ENCODE measurements at regions not wholly inside any gene's neighbourhood (a gene's known extent, or its start where the extent isn't known, plus 50 kb on each side); places are given as distances from the start of the nearest gene placed in this dataset.
"Not testable (repeated sequence)": the region's sequence is repeated elsewhere in the genome, so short reads cannot be mapped to it uniquely, and the experiment has no call there.

DNA sequence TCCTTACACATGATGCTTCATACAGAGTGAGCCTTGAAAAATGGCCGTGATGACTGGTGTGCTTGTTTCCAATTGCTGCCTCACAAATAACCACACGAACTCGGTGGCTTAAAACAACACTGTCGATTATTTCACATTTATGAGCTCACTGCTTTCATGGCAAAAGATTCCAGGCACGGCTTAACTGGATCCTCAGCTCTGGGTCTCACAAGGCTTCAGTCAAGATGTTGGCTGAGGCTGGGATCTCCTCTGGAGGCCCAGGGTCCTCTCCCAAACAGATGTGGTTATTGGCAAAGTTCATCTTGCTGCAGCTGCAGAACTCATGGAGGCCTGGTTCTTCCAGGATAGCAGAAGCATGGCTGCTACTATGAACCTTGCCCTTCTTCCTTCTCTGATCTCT, 144.6 kb downstream of the TFAP2C start:
- DNase-seq, result no peak

DNA sequence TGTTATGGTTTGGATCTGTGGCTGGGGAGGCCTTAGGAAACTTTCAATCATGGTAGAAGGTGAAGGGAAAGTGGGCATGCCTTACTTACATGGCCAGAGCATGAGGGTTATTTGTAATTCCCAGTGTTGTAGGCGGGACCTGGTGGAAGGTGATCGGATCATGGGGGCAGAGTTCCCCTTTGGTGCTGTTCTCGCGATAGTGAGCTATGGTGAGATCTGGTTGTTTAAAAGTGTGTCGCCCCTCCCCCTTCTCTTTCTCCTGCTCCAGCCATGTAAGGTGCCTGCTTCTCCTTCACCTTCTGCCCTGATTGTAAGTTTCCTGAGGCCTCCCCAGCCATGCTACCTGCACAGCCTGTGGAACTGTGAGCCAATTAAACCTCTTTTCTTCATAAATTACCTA, 145.8 kb downstream of the TFAP2C start:
- no peak for DNase-seq

DNA sequence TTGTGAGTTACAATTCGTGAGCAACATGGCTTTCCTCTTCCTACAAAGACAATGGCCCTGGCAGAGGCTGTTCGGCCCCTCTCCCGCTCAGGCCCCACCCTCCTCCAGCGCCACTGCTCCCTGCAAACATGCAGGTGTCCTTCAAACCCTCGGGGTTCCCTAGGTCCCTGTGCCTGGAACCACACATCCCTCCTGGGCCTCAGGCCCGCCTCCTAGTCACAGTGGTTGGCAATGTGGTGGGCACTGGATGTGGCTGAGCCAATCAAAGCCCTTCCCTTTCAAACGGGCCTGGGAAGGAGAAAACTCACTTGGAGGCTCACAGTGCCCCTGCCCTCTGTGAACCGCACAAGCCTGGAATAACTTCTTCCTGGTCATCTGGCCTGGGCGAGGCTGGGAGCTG, 147.2 kb downstream of the TFAP2C start:
- DNase-seq, result no peak

DNA sequence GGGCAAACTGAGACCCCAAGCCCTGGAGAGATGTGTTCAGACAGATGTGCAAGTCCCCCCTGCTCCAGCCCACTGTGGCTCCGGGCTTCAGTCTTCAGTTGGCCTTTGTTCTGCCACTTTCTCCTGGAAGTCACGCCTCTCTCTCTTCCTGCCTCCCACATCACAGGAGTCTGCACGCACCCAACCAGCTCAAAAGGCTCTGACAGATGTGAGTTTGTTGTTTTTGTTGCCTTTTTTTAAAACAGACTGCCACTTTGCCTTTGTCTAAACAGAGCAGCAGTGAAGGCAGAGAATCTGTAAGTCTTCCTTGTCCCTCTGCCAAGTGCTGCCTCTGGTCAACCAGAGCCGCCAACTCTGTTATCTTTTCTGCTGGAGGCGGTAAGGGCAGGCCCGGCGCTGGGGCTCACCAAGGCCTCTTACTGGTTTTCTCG, 149.7 kb downstream of the TFAP2C start:
- no peak for DNase-seq

DNA sequence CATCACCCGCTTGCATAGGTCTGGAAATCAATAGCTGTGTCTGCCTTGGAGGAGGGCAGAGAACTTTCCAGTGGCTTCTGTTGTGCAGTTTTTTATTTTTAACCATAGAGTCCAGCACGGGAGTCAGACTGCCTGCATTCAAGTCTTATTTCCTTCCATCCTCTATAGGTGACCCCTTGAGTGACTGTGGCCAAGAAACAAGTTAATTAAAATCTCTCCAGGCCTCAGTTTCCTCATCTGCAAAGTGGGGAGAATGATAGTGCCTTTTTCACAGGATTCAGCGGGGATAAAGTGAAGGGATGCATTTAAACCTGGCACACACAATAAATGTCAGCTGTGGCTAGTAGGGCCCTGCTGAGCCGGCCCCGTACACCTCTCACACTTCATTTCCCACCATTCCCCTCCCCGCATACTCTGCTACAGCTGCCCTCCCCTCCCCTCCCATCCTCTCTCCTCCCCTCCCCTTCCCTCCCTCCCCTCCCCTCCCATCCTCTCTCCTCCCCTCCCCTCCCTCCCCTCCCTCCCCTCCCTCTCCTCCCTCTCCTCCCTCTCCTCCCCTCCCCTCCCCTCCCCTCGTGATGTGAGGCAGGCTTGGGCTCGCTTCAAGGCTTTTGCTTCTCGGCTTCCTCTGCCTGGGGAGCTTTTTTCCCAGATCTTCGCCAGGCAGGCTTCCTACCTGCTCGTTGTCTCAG, 150.5 kb downstream of the TFAP2C start:
- DNase-seq, result no peak

DNA sequence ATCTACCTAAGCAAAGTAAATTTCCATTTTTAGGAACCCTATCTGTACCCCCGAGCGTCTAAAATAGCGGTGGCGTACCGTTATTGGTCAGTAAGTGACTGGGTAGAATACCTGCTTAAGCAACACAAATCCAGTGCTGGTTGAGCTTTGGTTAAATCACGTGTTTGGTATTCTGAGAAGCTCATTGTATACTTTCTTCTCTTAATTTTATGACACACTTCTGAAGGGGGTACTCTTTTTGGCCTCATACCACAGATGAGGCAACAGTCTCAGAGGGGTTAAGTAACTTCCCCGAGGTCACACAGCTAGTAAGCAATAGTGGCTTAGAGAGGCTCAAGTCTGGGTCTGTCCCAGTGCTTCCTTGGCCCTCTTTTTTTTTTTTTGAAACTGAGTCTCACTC, 151.2 kb downstream of the TFAP2C start:
- DNase-seq, result no peak

DNA sequence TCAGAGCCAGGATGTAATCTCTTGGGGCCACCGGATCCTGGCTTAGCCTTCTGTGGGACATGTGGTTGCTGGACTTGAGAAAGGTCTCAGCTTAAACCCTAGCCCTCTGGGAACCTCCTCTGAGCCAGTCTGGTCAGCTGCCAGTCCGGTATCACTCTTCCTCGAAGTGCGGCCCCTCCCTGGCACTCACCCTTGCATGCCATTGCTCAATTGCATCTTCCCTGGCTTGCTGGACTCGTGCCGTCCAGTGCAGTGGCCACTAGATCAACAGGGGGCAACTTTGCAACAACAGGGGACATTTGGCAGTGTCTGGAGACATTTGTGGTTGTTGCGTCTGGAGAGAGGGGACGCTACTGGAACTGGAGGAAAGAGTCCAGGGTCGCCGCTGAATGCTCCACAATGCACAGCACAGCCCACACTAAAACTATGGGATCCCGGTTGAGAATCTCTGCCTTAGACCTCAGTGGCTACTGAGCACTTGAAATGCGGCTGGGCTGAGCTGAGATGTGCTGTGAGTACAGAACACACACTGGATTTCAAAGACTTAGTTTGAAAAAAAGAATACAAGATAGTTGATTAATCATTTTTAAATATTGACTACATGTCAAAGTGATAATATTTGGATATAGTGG, 152.1 kb downstream of the TFAP2C start:
- DNase-seq, result no peak

DNA sequence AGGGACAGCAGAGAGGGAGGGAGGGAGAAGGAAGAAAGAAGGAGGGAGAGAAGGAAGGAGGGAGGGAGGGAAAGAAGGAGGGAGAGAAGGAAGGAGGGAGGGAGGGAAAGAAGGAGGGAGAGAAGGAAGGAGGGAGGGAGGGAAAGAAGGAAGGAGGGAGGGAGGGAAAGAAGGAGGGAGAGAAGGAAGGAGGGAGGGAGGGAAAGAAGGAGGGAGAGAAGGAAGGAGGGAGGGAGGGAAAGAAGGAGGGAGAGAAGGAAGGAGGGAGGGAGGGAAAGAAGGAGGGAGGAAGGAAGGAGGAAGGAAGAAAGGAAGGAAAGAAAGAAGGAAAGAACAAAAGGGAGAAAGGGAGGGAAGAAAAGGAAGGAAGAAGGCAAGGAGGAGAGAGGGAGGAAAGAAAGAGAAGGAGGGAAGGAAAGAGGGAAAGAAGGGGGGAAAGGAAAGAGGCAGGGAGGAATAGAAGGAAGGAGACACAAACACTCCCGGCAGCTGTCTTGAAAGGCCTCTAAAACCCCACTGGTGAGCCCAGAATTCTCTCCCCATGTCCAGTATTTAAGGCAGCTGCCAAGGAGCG, 153.0 kb downstream of the TFAP2C start:
- DNase-seq, result not testable (repeated sequence)

DNA sequence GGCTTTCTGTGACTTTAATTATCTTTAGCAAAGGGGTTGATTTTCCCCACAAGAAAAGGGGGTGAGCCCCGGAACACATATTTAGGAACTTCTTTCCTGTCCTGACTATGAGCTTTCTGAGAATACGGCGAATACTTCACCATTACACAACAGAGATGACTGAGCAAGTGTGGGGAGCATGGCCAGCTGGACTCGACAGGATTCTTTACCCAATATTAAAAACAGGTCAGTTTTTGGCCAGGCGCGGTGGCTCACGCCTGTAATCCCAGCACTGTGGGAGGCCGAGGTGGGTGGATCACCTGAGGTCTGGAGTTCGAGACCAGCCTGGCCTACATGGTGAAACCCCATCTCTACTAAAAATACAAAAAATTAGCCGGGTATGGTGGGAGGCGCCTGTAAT, 153.7 kb downstream of the TFAP2C start:
- not testable (repeated sequence) for DNase-seq

DNA sequence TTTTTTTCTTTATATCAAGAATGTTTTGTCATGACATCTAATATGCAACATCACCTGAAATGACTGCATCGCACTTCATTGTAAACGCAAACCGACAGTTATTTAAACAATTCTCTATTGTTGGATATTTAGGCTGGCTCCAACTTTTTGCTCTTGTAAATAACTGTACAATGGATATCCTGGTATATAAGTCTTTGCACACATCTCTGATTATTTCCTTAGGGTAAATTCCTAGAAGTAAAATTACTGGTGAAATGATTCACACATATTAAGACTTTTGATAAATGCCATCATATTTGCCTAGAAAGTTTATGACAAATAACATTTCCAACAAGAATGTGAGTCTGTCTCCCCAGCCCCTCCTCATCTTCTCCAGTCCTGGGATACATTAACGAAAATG, 154.7 kb downstream of the TFAP2C start:
- no peak for DNase-seq

DNA sequence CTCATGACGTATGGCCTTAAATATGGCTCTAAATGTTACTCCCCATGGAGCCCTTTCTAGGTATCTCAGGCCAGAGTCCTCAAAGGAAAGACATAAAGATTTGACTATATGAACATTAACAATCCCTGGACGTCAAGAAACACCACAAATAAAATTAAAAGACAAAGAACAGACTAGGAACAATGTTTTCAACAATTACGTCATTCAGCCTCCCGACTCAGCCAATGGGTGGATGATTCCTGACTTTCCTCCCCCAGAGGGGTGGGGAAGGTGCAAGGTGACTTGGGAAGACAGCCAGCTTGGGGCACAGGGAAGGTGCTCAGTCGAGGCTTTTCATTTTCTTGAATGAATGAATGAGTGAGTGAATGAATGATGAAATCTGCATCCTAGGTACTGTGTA, 157.4 kb downstream of the TFAP2C start:
- no peak for DNase-seq

DNA sequence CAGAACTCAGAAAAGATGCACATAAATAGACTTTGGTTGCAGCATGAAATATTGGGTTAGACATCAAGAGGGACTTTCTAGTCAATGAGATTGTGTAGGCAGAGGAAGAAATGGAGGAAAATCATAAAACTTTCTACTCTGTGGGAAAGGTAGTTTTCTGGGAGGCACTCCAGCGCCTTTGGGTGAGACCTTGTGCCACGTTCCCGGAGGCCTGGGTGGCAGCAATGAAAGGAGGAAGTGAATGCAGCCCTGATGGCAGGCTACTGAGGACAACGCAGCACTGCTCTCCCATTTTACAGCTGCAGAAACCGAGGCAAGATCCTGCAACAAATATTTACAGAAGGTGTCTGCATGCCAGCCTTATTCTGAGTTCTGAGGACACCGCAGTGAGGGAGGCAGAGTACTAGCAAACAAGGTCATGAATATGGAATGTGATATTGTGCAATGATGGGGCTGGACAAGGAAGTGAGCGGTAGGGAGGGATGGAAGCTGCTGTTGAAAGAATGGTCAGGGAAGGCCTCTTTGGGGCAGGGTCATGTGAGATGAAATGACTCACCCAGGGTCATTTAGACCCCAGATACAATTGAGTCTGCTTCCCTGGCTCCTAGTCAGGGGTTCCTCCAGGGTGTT, 159.1 kb downstream of the TFAP2C start:
- no peak for DNase-seq

DNA sequence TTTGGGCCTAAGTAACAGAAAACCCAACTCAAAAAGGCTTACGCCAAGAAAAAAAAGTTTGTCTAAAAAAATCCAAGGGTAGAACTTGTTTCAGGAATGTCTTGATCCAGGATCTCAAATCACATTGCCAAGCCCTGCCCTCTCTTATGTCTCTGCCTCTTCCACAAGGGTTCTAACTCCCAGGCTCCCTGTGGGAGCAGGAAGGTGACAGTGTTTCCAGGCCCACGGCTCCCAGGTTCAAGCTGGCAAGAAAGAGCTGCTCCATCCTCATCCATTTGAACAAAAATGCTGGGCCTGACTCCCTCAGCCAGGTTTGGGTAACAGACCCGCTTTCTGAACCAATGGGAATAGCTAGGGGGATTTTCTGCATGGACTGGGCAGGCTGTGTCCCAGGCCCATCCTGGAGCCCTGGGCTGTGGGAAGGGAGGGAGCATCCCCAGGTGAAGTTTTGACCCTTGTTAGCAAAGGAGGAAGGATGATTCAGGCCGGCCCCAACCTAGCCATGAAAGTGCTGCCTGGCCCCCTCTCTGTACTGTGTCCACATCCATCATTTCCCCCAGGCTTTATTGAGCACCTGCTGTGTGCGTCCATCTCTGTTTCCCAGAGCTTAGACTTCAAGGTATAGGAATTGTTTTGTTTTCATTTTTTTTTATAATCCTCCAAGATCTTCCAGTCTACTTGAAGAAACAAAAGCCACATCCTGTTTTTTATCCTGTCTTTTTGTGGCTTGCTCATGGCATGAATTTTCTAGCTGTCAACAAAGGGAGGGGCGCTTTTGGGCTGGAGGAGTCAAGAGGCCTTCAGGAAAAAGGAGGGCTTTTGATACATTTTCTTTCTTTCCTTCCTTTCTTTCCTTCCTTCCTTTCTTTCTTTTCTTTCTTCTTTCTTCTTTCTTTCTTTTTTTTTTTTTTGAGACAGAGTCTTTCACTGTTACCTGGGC, 159.8 kb downstream of the TFAP2C start:
- no peak for DNase-seq

DNA sequence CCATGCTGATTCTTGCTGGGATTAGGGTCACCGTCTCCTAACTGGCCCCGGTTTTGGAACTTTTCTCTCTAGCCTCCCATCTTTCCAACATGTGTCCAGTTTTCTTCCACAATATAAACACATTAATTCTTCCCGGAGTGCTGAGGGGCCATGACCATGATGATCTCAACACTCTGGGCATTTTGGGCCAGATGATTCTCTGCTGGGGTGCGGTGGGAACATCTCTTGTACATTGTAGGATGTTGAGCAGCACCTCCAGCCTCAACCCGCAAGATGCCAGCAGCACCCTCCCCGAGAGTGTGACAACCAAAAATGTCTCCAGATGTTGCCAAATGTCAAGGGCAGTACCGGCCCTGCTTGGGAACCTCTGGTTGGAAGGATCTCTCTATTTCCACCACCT, 164.8 kb downstream of the TFAP2C start:
- no peak for DNase-seq

DNA sequence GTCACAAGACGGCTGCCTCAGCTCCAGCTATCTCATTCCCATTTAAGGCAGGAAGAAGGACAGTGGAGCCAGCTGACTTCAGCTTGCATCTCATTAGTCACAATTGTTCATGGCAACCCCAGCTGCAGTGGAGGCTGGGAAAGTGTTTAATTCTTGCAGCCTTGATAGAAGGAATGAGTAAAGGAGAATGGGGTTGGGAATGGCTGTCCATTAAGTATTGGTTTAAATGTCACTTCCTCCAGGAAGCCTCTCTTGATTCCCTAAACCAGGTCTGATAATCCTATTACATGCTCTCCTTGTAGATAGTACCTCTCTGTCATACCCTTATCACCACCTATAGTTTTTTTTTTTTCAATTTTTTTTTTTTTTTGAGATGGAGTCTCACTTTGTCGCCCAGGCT, 166.4 kb downstream of the TFAP2C start:
- no peak for DNase-seq

DNA sequence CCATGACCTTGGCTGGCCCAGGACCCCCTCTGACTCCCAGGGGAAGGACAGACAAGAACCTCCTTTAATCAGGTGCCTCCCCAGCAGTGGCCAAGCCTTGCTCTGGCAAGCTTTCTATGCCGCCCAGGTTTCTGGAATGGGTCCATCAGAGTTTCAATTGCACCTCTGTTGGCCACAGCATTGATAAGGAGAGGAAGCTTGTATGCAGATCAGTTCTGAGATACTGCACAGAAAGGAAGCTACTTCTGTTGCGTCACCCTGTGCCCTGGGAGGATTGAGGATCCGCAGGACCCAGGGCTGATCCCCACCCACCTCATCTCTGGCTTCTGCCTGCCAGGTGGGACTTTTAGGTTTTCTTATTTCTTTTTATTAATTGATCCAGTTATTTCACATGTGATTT, 167.2 kb downstream of the TFAP2C start:
- DNase-seq, result no peak

DNA sequence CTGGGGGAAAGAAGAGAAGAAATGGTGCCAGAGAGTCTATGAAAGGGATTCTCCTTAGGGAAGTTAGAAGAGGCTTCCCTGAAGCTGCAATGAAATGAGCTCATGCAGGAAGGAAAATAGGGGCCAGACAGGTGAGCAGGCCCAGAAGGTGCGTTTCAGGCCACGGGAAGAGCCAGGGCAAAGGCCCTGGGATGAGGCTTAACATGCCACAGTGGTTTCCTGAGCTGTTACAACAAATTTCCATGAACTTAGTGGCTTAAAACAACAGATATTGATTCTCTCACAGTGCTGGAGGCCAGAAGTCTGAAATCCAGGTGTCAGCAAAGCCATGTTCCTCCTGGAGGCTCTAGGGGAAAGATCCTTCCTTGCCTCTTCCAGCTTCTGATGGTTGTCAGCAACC, 167.9 kb downstream of the TFAP2C start:
- DNase-seq, result no peak

DNA sequence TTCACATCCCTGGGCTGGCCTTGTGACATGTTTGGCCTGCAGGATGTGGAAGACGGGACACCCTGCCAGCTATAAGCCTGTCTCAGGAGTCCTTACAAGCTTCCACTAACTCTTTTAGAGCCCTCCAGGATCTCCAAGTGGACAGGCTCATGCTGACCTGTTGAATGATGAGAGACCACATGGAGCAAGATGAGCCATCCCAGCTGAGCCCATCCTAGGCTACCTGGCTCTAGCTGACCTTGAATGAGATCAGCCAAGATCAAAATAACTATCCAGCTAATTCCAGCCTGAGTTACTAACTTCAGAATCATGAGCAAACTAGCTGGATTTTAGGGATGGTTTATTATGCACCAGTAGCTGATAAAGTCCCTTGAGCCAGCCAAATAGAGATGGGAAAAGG, 169.5 kb downstream of the TFAP2C start:
- DNase-seq, result no peak

DNA sequence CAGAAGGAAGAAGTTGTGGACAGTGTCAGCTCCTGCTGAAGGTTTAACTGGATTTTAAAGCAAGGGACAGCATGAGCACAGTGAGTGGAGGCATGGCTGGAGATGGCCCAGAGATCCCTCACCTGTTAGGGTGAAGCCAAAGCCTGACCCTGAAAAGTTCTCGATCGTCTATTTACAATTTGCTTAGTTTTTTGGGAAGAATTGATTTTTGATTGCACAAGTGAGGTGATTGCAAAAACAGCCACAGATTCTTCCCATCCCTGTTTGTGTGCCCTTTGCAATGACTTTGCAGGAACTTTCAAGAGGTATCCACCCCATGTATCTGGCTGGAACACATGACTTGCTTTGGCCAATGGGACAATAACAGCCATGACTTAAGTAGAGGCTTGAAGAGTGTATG, 170.1 kb downstream of the TFAP2C start:
- no peak for DNase-seq

DNA sequence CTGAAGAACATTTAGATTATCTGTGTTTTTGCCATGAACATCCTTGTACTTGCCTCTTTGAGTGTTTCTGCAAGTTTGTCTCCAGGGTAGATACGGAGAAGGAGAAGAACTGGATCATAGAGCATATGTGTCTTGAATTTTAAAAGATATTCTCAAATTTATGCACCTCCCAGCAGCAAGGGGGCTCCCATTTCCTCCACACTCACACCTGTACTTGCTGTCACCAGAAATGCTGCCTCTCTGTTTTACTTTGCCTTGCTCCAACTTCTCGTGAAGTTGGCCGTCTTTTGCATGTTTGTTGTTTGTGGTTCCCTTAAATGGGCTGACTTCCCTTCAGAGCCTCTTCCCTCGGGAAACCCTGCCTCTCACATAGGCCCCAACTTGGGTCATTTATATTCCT, 171.0 kb downstream of the TFAP2C start:
- DNase-seq, result no peak

DNA sequence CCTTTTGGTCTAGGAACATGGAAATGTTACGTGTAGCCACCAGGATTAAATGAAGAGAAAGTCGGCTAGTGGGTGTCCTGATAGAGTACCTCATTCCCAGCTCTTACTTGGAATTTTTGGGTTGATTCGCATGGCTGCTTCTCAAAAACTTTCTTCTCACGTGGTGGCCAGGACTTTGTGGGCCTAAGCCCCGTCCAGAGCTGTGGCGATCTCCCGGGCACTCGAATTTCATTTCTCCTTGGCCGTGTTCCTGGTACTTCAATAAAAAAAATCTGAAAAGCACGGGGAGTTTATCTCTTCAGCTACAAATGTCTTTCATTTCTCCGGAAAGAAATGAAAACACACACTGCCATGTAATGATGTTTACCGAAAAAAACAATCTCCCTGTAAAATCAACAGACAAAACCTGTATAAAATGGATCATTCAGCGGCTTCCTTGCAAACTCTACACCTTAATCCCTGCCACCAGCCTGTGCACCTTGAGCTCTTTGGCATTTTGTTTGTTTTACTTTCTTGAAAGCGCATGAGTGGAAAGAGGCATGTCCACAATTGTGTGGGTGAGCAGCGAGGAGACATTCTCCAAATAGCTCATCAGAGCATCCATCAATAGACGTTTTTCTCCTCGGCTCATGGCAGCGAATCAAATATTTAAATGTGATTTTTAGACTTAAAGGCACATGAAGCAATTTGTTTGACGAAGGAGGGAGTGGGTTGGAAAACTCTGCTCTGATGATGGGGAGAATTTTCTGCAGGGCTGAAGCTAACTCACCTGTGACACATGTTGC, 173.1 kb downstream of the TFAP2C start:
- no peak for DNase-seq

DNA sequence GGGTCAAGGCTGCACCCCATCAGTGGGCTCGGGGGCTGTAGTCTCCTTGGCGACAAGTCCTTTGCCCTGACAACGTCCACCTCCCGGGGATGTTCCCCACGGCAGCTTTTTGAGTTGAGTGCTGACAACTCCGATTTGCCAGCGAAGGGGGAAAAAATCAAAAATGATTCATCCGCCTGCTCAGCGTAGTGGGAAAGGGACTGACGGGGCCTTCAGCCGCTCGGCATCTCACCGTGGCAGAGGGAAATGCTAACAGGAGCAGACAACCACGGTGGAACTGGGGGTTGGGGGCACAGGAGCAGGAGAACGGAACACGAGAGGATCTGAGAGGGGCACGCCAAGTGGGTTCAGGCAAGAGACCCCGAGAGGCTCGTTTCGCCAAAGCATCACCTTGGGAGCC, 173.7 kb downstream of the TFAP2C start:
- no peak for DNase-seq

Measured in CD4-positive, alpha-beta T cell treated with Interleukin-17A for 1 hour (primary cell).